Panc1 (cell line): ENCODE measurements at regions not wholly inside any gene's neighbourhood (a gene's known extent, or its start where the extent isn't known, plus 50 kb on each side); places are given as distances from the start of the nearest gene placed in this dataset.

Experiments
- CTCF ChIP-seq: fragments of 450-650 bp; IDR thresholded peaks from 2 replicates; pipeline ENCODE4 v1.5.1; 2017; ENCODE audit warnings: mild to moderate bottlenecking
- POLR2AphosphoS5 ChIP-seq: IDR thresholded peaks from 2 replicates; pipeline ENCODE4 v1.6.1; 2012; ENCODE audit warnings: mild to moderate bottlenecking, low read depth, low read length, moderate library complexity
- REST ChIP-seq, 2 experiments: IDR thresholded peaks; 2 replicates each; pipeline ENCODE4 v1.6.1; 2011 to 2012; ENCODE audit warnings: low read depth in 2 of 2, control low read depth in 1 of 2, low read length in 1 of 2, mild to moderate bottlenecking in 1 of 2, moderate library complexity in 1 of 2; ENCODE audit not compliant: insufficient read depth in 1 of 2

- TF ChIP-seq POLR2AphosphoS5 (no peak), CTCF (no peak), REST (IDR thresholded peaks at IDR 0.05; ENCODE audit: insufficient read depth in 1 of 2, low read depth in 2 of 2, low read length in 1 of 2) (no peak)
These were observed 76.7 kb upstream of the PAX1 start for GRCh38 chr20:21628800-21629199.
